K562 (cell line): ENCODE measurements at regions not wholly inside any gene's neighbourhood (a gene's known extent, or its start where the extent isn't known, plus 50 kb on each side); places are given as distances from the start of the nearest gene placed in this dataset.

ENCODE experiments used
- CHD7 ChIP-seq: fragments of 200-600 bp; sonication (generic); IDR thresholded peaks from one replicate; pipeline ENCODE4 v1.6.1; 2012; ENCODE audit warnings: mild to moderate bottlenecking, low read depth, low read length, inconsistent platforms
- ERF ChIP-seq: fragments of 450-650 bp; formaldehyde crosslinking; IDR thresholded peaks from 2 replicates; pipeline ENCODE4 v1.4.0; 2020; ENCODE audit warnings: mild to moderate bottlenecking, mixed read lengths
- KLF10 ChIP-seq: fragments of 250-450 bp; sonication (Bioruptor Pico); IDR thresholded peaks from 2 replicates; pipeline ENCODE4 v1.6.1; 2021; ENCODE audit warnings: matching md5 sums
- MBD2 ChIP-seq: sonication (generic); IDR thresholded peaks from 2 replicates; pipeline ENCODE4 v1.6.1; 2016; ENCODE audit warnings: low read depth, borderline replicate concordance
- NCOA6 ChIP-seq: fragments of 450-650 bp; IDR thresholded peaks from 2 replicates; pipeline ENCODE4 v1.6.1; 2017; ENCODE audit warnings: mild to moderate bottlenecking
- RBM22 ChIP-seq: fragments of 200-400 bp; formaldehyde crosslinking; IDR thresholded peaks from 2 replicates; pipeline ENCODE4 v1.6.1; 2018; ENCODE audit warnings: low read length, low read depth; ENCODE audit not compliant: poor library complexity, severe bottlenecking
- TF ChIP-seq, protein P1 (sequence below): IDR thresholded peaks from 3 replicates; pipeline ENCODE4 v1.6.1; 2011; ENCODE audit warnings: borderline replicate concordance, mild to moderate bottlenecking, moderate library complexity; ENCODE audit not compliant: insufficient read length; ENCODE audit errors: extremely low read depth
- TF ChIP-seq, protein P2 (sequence below): fragments of 150-350 bp; conservative IDR thresholded peaks from 2 replicates; pipeline ENCODE4 v1.6.1; 2014; ENCODE audit warnings: low read length
- TF ChIP-seq, protein P3 (sequence below): fragments of 250-450 bp; sonication (Bioruptor Pico); IDR thresholded peaks from 2 replicates; pipeline ENCODE4 v1.6.1; 2021; ENCODE audit warnings: mild to moderate bottlenecking

GRCh38 chr4:181176306-181176705 is 1066.9 kb upstream of the TENM3 start (continued):
- TF ChIP-seq RBM22 = no peak
- no peak for TF ChIP-seq NCOA6
- TF ChIP-seq MBD2 = no peak
- TF ChIP-seq, protein P1, sequence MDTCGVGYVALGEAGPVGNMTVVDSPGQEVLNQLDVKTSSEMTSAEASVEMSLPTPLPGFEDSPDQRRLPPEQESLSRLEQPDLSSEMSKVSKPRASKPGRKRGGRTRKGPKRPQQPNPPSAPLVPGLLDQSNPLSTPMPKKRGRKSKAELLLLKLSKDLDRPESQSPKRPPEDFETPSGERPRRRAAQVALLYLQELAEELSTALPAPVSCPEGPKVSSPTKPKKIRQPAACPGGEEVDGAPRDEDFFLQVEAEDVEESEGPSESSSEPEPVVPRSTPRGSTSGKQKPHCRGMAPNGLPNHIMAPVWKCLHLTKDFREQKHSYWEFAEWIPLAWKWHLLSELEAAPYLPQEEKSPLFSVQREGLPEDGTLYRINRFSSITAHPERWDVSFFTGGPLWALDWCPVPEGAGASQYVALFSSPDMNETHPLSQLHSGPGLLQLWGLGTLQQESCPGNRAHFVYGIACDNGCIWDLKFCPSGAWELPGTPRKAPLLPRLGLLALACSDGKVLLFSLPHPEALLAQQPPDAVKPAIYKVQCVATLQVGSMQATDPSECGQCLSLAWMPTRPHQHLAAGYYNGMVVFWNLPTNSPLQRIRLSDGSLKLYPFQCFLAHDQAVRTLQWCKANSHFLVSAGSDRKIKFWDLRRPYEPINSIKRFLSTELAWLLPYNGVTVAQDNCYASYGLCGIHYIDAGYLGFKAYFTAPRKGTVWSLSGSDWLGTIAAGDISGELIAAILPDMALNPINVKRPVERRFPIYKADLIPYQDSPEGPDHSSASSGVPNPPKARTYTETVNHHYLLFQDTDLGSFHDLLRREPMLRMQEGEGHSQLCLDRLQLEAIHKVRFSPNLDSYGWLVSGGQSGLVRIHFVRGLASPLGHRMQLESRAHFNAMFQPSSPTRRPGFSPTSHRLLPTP = no peak
- TF ChIP-seq, protein P2, sequence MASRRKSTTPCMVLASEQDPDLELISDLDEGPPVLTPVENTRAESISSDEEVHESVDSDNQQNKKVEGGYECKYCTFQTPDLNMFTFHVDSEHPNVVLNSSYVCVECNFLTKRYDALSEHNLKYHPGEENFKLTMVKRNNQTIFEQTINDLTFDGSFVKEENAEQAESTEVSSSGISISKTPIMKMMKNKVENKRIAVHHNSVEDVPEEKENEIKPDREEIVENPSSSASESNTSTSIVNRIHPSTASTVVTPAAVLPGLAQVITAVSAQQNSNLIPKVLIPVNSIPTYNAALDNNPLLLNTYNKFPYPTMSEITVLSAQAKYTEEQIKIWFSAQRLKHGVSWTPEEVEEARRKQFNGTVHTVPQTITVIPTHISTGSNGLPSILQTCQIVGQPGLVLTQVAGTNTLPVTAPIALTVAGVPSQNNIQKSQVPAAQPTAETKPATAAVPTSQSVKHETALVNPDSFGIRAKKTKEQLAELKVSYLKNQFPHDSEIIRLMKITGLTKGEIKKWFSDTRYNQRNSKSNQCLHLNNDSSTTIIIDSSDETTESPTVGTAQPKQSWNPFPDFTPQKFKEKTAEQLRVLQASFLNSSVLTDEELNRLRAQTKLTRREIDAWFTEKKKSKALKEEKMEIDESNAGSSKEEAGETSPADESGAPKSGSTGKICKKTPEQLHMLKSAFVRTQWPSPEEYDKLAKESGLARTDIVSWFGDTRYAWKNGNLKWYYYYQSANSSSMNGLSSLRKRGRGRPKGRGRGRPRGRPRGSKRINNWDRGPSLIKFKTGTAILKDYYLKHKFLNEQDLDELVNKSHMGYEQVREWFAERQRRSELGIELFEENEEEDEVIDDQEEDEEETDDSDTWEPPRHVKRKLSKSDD = no peak
- no peak for TF ChIP-seq CHD7
- TF ChIP-seq, protein P3, sequence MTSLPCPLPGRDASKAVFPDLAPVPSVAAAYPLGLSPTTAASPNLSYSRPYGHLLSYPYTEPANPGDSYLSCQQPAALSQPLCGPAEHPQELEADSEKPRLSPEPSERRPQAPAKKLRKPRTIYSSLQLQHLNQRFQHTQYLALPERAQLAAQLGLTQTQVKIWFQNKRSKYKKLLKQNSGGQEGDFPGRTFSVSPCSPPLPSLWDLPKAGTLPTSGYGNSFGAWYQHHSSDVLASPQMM (CRISPR knock-in tag) = no peak
- no peak for TF ChIP-seq ERF
- no peak for TF ChIP-seq KLF10 (CRISPR knock-in tag)
- TF ChIP-seq, all 486 proteins: peak for 0
